SK-N-SH treated with all-trans-retinoic acid at 6 μM for 48 hours (cell line): ENCODE measurements at regions not wholly inside any gene's neighbourhood (a gene's known extent, or its start where the extent isn't known, plus 50 kb on each side); places are given as distances from the start of the nearest gene placed in this dataset.

Experiments used
- ARNTL ChIP-seq: fragments of 450-650 bp; formaldehyde crosslinking; IDR thresholded peaks from 2 replicates; pipeline ENCODE4 v1.5.0; 2020; ENCODE audit warnings: low read depth, mild to moderate bottlenecking, moderate library complexity, borderline replicate concordance
- CSDC2 ChIP-seq: fragments of 250-450 bp; sonication (Bioruptor Pico); IDR thresholded peaks from 2 replicates; pipeline ENCODE4 v1.5.0; 2020; ENCODE audit warnings: mild to moderate bottlenecking, moderate library complexity
- ESRRG ChIP-seq: fragments of 250-450 bp; sonication (Bioruptor Pico); IDR thresholded peaks from 2 replicates; pipeline ENCODE4 v1.6.1; 2021; ENCODE audit warnings: mild to moderate bottlenecking
- OSR1 ChIP-seq: fragments of 250-450 bp; sonication (Bioruptor Pico); IDR thresholded peaks from 2 replicates; pipeline ENCODE4 v1.8.0; 2022; ENCODE audit warnings: moderate library complexity, mild to moderate bottlenecking, inconsistent platforms
- PATZ1 ChIP-seq: fragments of 250-450 bp; sonication (Bioruptor Pico); IDR thresholded peaks from 2 replicates; pipeline ENCODE4 v1.8.0; 2020; ENCODE audit warnings: mild to moderate bottlenecking, moderate library complexity, borderline replicate concordance
- POU6F1 ChIP-seq: fragments of 250-450 bp; sonication (Bioruptor Pico); IDR thresholded peaks from 2 replicates; pipeline ENCODE4 v1.8.0; 2021; ENCODE audit warnings: low read depth, mild to moderate bottlenecking, moderate library complexity, borderline replicate concordance
- RARB ChIP-seq: fragments of 250-450 bp; sonication (Bioruptor Pico); IDR thresholded peaks from 2 replicates; pipeline ENCODE4 v1.8.0; 2021; ENCODE audit warnings: mild to moderate bottlenecking, moderate library complexity
- SNAI2 ChIP-seq: fragments of 250-450 bp; sonication (Bioruptor Pico); IDR thresholded peaks from 2 replicates; pipeline ENCODE4 v1.5.0; 2020; ENCODE audit warnings: mild to moderate bottlenecking, moderate library complexity
- TSHZ2 ChIP-seq: fragments of 250-450 bp; sonication (Bioruptor Pico); IDR thresholded peaks from 2 replicates; pipeline ENCODE4 v1.5.0; 2020; ENCODE audit warnings: mild to moderate bottlenecking, moderate library complexity

GRCh38 chr3:124177071-124177470 lies 185.1 kb upstream of the ROPN1 start:
- TF ChIP-seq POU6F1 (CRISPR knock-in tag) (no peak), CSDC2 (CRISPR knock-in tag) (no peak), PATZ1 (CRISPR knock-in tag) (no peak), RARB (CRISPR knock-in tag) (no peak), OSR1 (CRISPR knock-in tag) (no peak), SNAI2 (no peak), ESRRG (CRISPR knock-in tag) (no peak), TSHZ2 (CRISPR knock-in tag) (no peak), ARNTL (CRISPR knock-in tag) (no peak)
